HFFc6 (cell line): ENCODE measurements at regions not wholly inside any gene's neighbourhood (a gene's known extent, or its start where the extent isn't known, plus 50 kb on each side); places are given as distances from the start of the nearest gene placed in this dataset.
A peak's percentile ranks its signal among the peaks of the same experiment; 100 is the strongest.
"Not testable (repeated sequence)": the region's sequence is repeated elsewhere in the genome, so short reads cannot be mapped to it uniquely, and the experiment has no call there.

Experiments used
- DNase-seq: peaks from one replicate; pipeline ENCODE4 v3.0.0-alpha.2; 2018
- H3K27ac Mint-ChIP-seq: 2 replicates; pipeline ENCODE4 v1.8.0; 2020; ENCODE audit warnings: mild to moderate bottlenecking, mixed read lengths
- H3K27me3 Mint-ChIP-seq: 2 replicates; pipeline ENCODE4 v1.8.0; 2021; ENCODE audit warnings: mild to moderate bottlenecking, moderate library complexity, mixed read lengths; ENCODE audit not compliant: insufficient read depth
- H3K36me3 Mint-ChIP-seq: 2 replicates; pipeline ENCODE4 v1.8.0; 2021; ENCODE audit warnings: low read depth, mixed read lengths
- H3K4me1 Mint-ChIP-seq: 2 replicates; pipeline ENCODE4 v1.8.0; 2020; ENCODE audit warnings: low read depth, mixed read lengths
- H3K4me3 Mint-ChIP-seq: 2 replicates; pipeline ENCODE4 v1.8.0; 2020; ENCODE audit warnings: mild to moderate bottlenecking, moderate library complexity, mixed read lengths
- H3K9me3 Mint-ChIP-seq: 2 replicates; pipeline ENCODE4 v1.8.0; 2020; ENCODE audit warnings: mild to moderate bottlenecking, mixed read lengths
- TF ChIP-seq, protein P1 (sequence below): fragments of 200-600 bp; sonication (generic); IDR thresholded peaks from 2 replicates; pipeline ENCODE4 v1.5.0; 2021; ENCODE audit warnings: antibody characterized with exemption, mild to moderate bottlenecking

DNA sequence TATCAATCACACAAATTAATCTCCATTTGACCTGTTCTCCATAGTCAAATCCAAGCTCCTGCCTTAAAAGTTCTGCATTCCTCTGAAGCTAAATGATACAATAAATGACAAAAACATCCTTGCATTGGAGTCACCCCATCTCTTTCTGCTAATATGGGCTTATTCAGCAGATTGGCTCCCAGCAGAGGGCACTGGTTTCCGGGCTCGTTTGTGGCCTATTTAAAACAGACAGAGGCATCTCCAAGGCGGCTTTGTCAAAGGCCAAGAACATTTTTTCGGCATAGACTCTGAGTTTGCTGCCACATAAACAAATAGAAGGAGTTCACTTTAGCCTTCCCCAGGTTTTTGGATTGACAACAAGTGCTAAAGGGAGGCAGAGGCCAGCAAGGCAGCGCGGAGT is 204.4 kb upstream of the RASGRP1 start:
- H3K27me3 Mint-ChIP-seq: no peaks in the 10 kb centered on the region; the same call in 1 of the 2 replicates
- H3K9me3 Mint-ChIP-seq: no peaks in the 10 kb centered on the region; the same call in 1 of the 2 replicates
- TF ChIP-seq, protein P1, sequence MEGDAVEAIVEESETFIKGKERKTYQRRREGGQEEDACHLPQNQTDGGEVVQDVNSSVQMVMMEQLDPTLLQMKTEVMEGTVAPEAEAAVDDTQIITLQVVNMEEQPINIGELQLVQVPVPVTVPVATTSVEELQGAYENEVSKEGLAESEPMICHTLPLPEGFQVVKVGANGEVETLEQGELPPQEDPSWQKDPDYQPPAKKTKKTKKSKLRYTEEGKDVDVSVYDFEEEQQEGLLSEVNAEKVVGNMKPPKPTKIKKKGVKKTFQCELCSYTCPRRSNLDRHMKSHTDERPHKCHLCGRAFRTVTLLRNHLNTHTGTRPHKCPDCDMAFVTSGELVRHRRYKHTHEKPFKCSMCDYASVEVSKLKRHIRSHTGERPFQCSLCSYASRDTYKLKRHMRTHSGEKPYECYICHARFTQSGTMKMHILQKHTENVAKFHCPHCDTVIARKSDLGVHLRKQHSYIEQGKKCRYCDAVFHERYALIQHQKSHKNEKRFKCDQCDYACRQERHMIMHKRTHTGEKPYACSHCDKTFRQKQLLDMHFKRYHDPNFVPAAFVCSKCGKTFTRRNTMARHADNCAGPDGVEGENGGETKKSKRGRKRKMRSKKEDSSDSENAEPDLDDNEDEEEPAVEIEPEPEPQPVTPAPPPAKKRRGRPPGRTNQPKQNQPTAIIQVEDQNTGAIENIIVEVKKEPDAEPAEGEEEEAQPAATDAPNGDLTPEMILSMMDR: peak; percentile 62
- H3K27ac Mint-ChIP-seq: no peak overlapping the region; the same call in 1 of the 2 replicates
- peak; percentile 39 for DNase-seq
- peaks cover 11% of the 10 kb centered on the region for H3K4me1 Mint-ChIP-seq
- H3K4me3 Mint-ChIP-seq: no peak overlapping the region
- peaks cover 1% of the 10 kb centered on the region; the same call in 1 of the 2 replicates for H3K36me3 Mint-ChIP-seq

DNA sequence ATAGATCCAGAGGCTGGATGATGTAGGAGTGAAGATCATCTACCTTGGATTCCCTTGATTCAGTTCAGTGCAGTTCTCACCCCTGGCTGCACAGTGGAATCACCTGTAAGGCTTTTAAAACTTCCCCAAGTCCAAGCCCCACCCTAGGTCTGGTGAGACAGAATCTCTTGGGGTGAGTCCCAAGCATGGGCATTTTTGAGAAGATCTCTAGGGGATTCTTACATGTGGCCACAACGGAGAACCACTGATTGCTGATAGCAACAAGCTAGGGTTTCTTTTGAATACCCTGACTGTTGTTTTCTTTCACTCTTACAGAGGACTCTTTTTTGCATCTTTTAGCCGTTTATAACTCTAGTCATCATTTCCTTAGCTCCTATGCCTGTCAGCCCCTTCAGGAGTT is 204.9 kb upstream of the RASGRP1 start:
- H3K9me3 Mint-ChIP-seq: peaks cover 4% of the 10 kb centered on the region; the same call in 1 of the 2 replicates
- H3K36me3 Mint-ChIP-seq: peaks cover 6% of the 10 kb centered on the region
- no peaks in the 10 kb centered on the region; the same call in 1 of the 2 replicates for H3K27me3 Mint-ChIP-seq
- no peak overlapping the region; the same call in 1 of the 2 replicates for H3K27ac Mint-ChIP-seq
- H3K4me3 Mint-ChIP-seq: no peak overlapping the region
- TF ChIP-seq, protein P1: no peak
- DNase-seq: no peak
- peaks cover 16% of the 10 kb centered on the region for H3K4me1 Mint-ChIP-seq

DNA sequence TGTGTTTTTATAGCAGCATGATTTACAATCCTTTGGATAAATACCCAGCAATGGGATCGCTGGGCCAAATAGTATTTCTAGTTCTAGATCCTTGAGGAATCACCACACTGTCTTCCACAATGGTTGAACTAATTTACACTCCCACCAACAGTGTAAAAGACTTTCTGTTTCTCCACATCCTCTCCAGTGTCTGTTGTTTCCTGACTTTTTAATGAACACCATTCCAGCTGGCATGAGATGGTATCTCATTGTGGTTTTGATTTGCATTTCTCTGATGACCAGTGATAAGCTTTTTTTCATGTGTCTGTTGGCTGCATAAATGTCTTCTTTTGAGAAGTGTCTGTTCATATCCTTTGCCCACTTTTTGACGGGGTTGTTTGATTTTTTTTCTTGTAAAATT is 209.5 kb upstream of the RASGRP1 start:
- not testable (repeated sequence) for H3K27me3 Mint-ChIP-seq, H3K4me1 Mint-ChIP-seq, H3K27ac Mint-ChIP-seq, H3K9me3 Mint-ChIP-seq, H3K4me3 Mint-ChIP-seq, DNase-seq
- H3K36me3 Mint-ChIP-seq: peaks cover 24% of the 10 kb centered on the region

DNA sequence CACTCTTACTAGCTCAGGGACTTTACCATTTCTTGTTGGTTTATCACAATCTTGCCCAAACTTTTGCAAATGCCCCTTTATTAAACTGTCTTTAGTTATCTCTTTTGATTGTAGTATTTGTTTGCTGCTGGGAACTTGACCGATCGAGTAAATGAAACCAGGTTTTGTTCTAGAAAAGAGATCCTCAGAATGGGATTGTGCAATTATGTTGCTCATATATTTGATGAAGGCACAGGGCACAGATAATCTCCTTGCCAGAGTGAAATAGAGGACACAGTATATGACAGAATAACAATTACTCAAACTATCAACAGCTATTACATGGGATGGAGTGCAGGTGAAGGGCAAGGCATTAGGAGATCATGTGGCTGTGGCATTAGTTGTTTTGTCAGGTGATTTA is 216.6 kb upstream of the RASGRP1 start:
- peaks cover 19% of the 10 kb centered on the region for H3K4me1 Mint-ChIP-seq

DNA sequence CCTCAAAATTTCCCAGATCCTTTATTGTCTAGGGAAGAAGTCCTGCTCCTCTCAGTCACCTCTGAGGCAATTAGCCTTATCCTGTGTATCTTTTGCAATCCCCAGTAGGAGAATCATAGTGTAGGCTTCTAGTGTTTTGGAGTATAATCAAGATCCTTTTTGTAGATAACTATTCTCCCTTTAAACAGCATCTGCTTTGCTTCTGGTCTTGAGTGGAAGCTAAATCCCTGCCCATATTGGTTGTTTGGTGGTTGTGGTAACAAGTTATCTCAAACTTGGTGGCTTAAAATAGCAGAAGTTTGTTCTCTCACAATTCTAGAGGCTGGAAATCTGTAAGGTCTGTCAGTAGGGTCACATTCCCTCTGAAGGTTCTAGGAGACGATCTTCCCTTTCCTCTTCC is 217.5 kb upstream of the RASGRP1 start:
- peaks cover 2% of the 10 kb centered on the region for H3K27me3 Mint-ChIP-seq
- H3K27ac Mint-ChIP-seq: no peak overlapping the region
- TF ChIP-seq, protein P1: no peak
- DNase-seq: no peak
- H3K4me1 Mint-ChIP-seq: peaks cover 19% of the 10 kb centered on the region
- H3K36me3 Mint-ChIP-seq: no peaks in the 10 kb centered on the region
- H3K4me3 Mint-ChIP-seq: no peak overlapping the region
- H3K9me3 Mint-ChIP-seq: peaks cover 4% of the 10 kb centered on the region; the same call in 1 of the 2 replicates

More for the DNA sequence above, 216.6 kb upstream of the RASGRP1 start:
- no peak overlapping the region for H3K4me3 Mint-ChIP-seq
- no peak overlapping the region for H3K27ac Mint-ChIP-seq
- peaks cover 8% of the 10 kb centered on the region for H3K9me3 Mint-ChIP-seq
- TF ChIP-seq, protein P1: no peak
- peaks cover 5% of the 10 kb centered on the region; the same call in 1 of the 2 replicates for H3K36me3 Mint-ChIP-seq
- H3K27me3 Mint-ChIP-seq: peaks cover 2% of the 10 kb centered on the region
- DNase-seq: no peak

DNA sequence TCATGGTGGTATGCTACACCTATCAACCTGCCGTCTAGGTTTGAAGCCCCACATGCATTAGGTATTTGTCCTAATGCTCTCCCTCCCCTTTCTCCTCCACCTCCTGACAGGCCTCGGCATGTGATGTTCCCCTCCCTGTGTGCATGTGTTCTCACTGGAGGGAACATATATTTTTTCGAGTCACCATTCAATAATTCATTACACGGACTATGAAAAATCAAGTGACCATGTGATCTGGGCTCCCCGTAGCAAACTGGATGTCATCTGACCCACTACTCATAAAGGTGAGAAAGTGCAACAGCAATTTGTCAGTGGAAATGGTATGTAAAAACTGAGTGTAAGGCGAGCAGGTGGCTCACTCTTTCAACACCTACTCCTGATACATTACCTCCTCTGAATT is 224.3 kb upstream of the RASGRP1 start:
- TF ChIP-seq, protein P1: no peak
- Mint-ChIP-seq H3K9me3 (peaks cover 4% of the 10 kb centered on the region; the same call in 1 of the 2 replicates), H3K36me3 (no peaks in the 10 kb centered on the region), H3K4me3 (no peak overlapping the region), H3K27me3 (peaks cover 4% of the 10 kb centered on the region), H3K27ac (no peak overlapping the region), H3K4me1 (peaks cover 7% of the 10 kb centered on the region)
- DNase-seq: no peak
